H9 (cell line): ENCODE measurements at regions not wholly inside any gene's neighbourhood (a gene's known extent, or its start where the extent isn't known, plus 50 kb on each side); places are given as distances from the start of the nearest gene placed in this dataset.

Experiments
- DNase-seq: peaks from one replicate; pipeline ENCODE4 v3.0.0-alpha.2; 2017
- H2AFZ ChIP-seq: one replicate; pipeline ENCODE4 v1.6.1; 2013; ENCODE audit warnings: mild to moderate bottlenecking, low read length, control low read depth, moderate library complexity
- H2AK5ac ChIP-seq: 2 replicates; pipeline ENCODE4 v1.6.1; 2013; ENCODE audit warnings: low read length, control low read depth, mixed read lengths; ENCODE audit not compliant: insufficient read length
- H2BK120ac ChIP-seq: one replicate; pipeline ENCODE4 v1.6.1; 2013; ENCODE audit warnings: low read depth, mild to moderate bottlenecking, low read length, control low read depth, inconsistent platforms; ENCODE audit not compliant: poor library complexity, severe bottlenecking
- H2BK12ac ChIP-seq: 2 replicates; pipeline ENCODE4 v1.6.1; 2013; ENCODE audit warnings: low read length, control low read depth, mixed read lengths, low read depth; ENCODE audit not compliant: insufficient read length
- H2BK15ac ChIP-seq: 2 replicates; pipeline ENCODE4 v1.6.1; 2013; ENCODE audit warnings: low read depth, low read length, control low read depth
- H2BK20ac ChIP-seq: one replicate; pipeline ENCODE4 v1.6.1; 2013; ENCODE audit warnings: low read depth, mild to moderate bottlenecking, low read length, control low read depth, inconsistent platforms; ENCODE audit not compliant: poor library complexity, severe bottlenecking
- H2BK5ac ChIP-seq: 2 replicates; pipeline ENCODE4 v1.6.1; 2013; ENCODE audit warnings: low read length, control low read depth, mixed read lengths; ENCODE audit not compliant: insufficient read length
- H3K14ac ChIP-seq: 2 replicates; pipeline ENCODE4 v1.6.1; 2013; ENCODE audit warnings: low read length, control low read depth; ENCODE audit not compliant: insufficient read depth
- H3K18ac ChIP-seq: 2 replicates; pipeline ENCODE4 v1.6.1; 2013; ENCODE audit warnings: low read depth, mild to moderate bottlenecking, mixed read lengths, low read length, control low read depth; ENCODE audit not compliant: insufficient read length
- H3K23ac ChIP-seq: 2 replicates; pipeline ENCODE4 v1.6.1; 2013; ENCODE audit warnings: low read length, control low read depth, mixed read lengths, low read depth; ENCODE audit not compliant: insufficient read length
- H3K23me2 ChIP-seq: 2 replicates; pipeline ENCODE4 v1.6.1; 2013; ENCODE audit warnings: low read depth, mild to moderate bottlenecking, mixed read lengths, low read length, control low read depth; ENCODE audit not compliant: insufficient read length, poor library complexity, severe bottlenecking
- H3K27ac ChIP-seq: 2 replicates; pipeline ENCODE4 v1.5.1; 2013; ENCODE audit warnings: low read length, control low read depth, mixed read lengths, low read depth; ENCODE audit not compliant: insufficient read length
- H3K27me3 ChIP-seq: 2 replicates; pipeline ENCODE4 v1.6.1; 2013; ENCODE audit warnings: low read length, control low read depth, inconsistent platforms; ENCODE audit not compliant: insufficient read depth
- H3K4ac ChIP-seq: 2 replicates; pipeline ENCODE4 v1.6.1; 2013; ENCODE audit warnings: low read depth, mild to moderate bottlenecking, control low read depth, inconsistent platforms, low read length, moderate library complexity
- H3K4me1 ChIP-seq: 2 replicates; pipeline ENCODE4 v1.6.1; 2013; ENCODE audit warnings: low read length, control low read depth, inconsistent platforms; ENCODE audit not compliant: insufficient read depth
- H3K4me2 ChIP-seq: 2 replicates; pipeline ENCODE4 v1.6.1; 2013; ENCODE audit warnings: low read length, control low read depth, mixed read lengths; ENCODE audit not compliant: insufficient read length, insufficient read depth
- H3K56ac ChIP-seq: 2 replicates; pipeline ENCODE4 v1.6.1; 2013; ENCODE audit warnings: low read depth, mild to moderate bottlenecking, mixed read lengths, low read length, control low read depth; ENCODE audit not compliant: insufficient read length
- H3K79me1 ChIP-seq: 2 replicates; pipeline ENCODE4 v1.6.1; 2013; ENCODE audit warnings: low read depth, mild to moderate bottlenecking, moderate library complexity, low read length, control low read depth, inconsistent platforms; ENCODE audit not compliant: insufficient read depth, poor library complexity, severe bottlenecking
- H3K79me2 ChIP-seq: 2 replicates; pipeline ENCODE4 v1.6.1; 2013; ENCODE audit warnings: low read length, control low read depth, inconsistent platforms; ENCODE audit not compliant: insufficient read depth
- H3K9ac ChIP-seq: 2 replicates; pipeline ENCODE4 v1.6.1; 2013; ENCODE audit warnings: low read length, control low read depth, mixed read lengths; ENCODE audit not compliant: insufficient read length; ENCODE audit errors: extremely low read depth
- H3K9me3 ChIP-seq: one replicate; pipeline ENCODE4 v1.6.1; 2013; ENCODE audit warnings: low read depth, low read length, inconsistent platforms; ENCODE audit not compliant: control insufficient read depth
- H3T11ph ChIP-seq: one replicate; pipeline ENCODE4 v1.6.1; 2013; ENCODE audit warnings: mild to moderate bottlenecking, low read length, control low read depth, inconsistent platforms
- H4K20me1 ChIP-seq: one replicate; pipeline ENCODE4 v1.6.1; 2013; ENCODE audit not compliant: control insufficient read depth, insufficient read length, insufficient read depth
- H4K5ac ChIP-seq: 2 replicates; pipeline ENCODE4 v1.6.1; 2013; ENCODE audit warnings: low read depth, mild to moderate bottlenecking, mixed read lengths, low read length, control low read depth; ENCODE audit not compliant: insufficient read length
- H4K8ac ChIP-seq: replicated peaks from 2 replicates; pipeline ENCODE4 v1.6.1; 2013; ENCODE audit warnings: low read length, control low read depth, mixed read lengths, low read depth; ENCODE audit not compliant: insufficient read length
- H4K91ac ChIP-seq: 2 replicates; pipeline ENCODE4 v1.6.1; 2013; ENCODE audit warnings: low read depth, mild to moderate bottlenecking, moderate library complexity, mixed read lengths, low read length, control low read depth; ENCODE audit not compliant: insufficient read length
- H3K27ac Mint-ChIP-seq, 3 experiments: 2 replicates in 2 of 3; 3 replicates in 1 of 3; pipeline ENCODE4 v1.8.0; 2020 to 2021; ENCODE audit warnings: mixed read lengths in 3 of 3, mild to moderate bottlenecking in 1 of 3, moderate library complexity in 1 of 3
- H3K27me3 Mint-ChIP-seq: 2 replicates; pipeline ENCODE4 v1.8.0; 2021; ENCODE audit warnings: low read depth, mild to moderate bottlenecking, moderate library complexity, mixed read lengths
- H3K36me3 Mint-ChIP-seq, 3 experiments: 2 replicates in 2 of 3; 3 replicates in 1 of 3; pipeline ENCODE4 v1.8.0; 2020 to 2021; ENCODE audit warnings: low read depth in 3 of 3, mixed read lengths in 3 of 3; ENCODE audit not compliant: insufficient read depth in 1 of 3
- H3K4me1 Mint-ChIP-seq, 2 experiments: 2 replicates each; pipeline ENCODE4 v1.8.0; 2020; ENCODE audit warnings: mixed read lengths in 2 of 2
- H3K4me3 Mint-ChIP-seq, 2 experiments: 2 replicates in 1 of 2; 3 replicates in 1 of 2; pipeline ENCODE4 v1.8.0; 2020 to 2021; ENCODE audit warnings: mild to moderate bottlenecking in 2 of 2, mixed read lengths in 2 of 2, moderate library complexity in 1 of 2
- H3K9me3 Mint-ChIP-seq, 2 experiments: 2 replicates in 1 of 2; 3 replicates in 1 of 2; pipeline ENCODE4 v1.8.0; 2020; ENCODE audit warnings: mild to moderate bottlenecking in 2 of 2, mixed read lengths in 2 of 2, moderate library complexity in 1 of 2
- WGBS: extraction: QIAGEN DNeasy Blood & Tissue Kit; methylation state at CpG from one replicate; pipeline ENCODE4 v1.1.7; 2013; ENCODE audit warnings: missing lambda C conversion rate, low lambda C conversion rate, mixed read lengths; ENCODE audit not compliant: insufficient read length; ENCODE audit errors: extremely low coverage; 5-methylcytosine and 5-hydroxymethylcytosine counted together
- TF ChIP-seq, protein P1 (sequence below): fragments of 200-600 bp; sonication (generic); conservative IDR thresholded peaks from 3 replicates; pipeline ENCODE4 v1.8.0; 2021; ENCODE audit warnings: antibody characterized with exemption, mild to moderate bottlenecking

DNA sequence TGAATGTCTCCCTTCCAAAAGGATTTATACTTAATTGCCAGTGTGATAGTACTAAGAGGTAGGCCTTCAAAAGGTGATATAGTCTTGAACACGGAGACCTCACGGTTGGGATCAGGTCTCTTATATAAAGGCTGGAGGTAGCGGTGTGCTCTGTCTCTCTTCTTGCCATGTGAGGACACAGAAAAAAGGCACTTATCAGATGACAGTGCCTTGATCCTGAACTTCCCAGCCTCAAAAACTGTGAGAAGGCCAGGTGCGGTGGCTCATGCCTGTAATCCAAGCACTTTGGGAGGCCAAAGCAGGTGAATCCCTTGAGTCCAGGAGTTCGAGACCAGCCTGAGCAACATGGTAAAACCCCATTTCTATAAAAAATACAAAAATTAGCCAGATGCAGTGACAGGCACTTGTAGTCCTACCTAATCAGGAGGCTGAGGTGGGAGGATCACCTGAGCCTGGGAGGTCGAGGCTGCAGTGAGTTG, 108.9 kb upstream of the TOP3B start:
- Histone ChIP-seq H3K9me3 (no peaks in the 10 kb centered on the region), H2BK12ac (no peak overlapping the region), H3K23me2 (no peaks in the 10 kb centered on the region), H2BK20ac (no peak overlapping the region), H3K56ac (no peak overlapping the region), H3K27me3 (peaks cover 81% of the 10 kb centered on the region), H3K4me1 (no peaks in the 10 kb centered on the region), H2AFZ (no peak overlapping the region), H3K4ac (no peak overlapping the region), H4K5ac (no peak overlapping the region), H3K18ac (no peak overlapping the region), H4K8ac (no peak overlapping the region), H2AK5ac (no peak overlapping the region), H2BK120ac (no peak overlapping the region), H3K27ac (no peak overlapping the region), H3K79me1 (no peaks in the 10 kb centered on the region), H2BK5ac (no peak overlapping the region), H3T11ph (no peak overlapping the region), H4K91ac (no peak overlapping the region), H3K4me2 (no peak overlapping the region), H2BK15ac (no peak overlapping the region), H3K14ac (no peak overlapping the region), H3K23ac (no peak overlapping the region), H4K20me1 (no peaks in the 10 kb centered on the region), H3K9ac (no peak overlapping the region), H3K79me2 (no peaks in the 10 kb centered on the region)
- no peak for DNase-seq
- no peak overlapping the region for H3K27ac Mint-ChIP-seq
- no peaks in the 10 kb centered on the region for H3K4me1 Mint-ChIP-seq
- no peaks in the 10 kb centered on the region for H3K9me3 Mint-ChIP-seq
- TF ChIP-seq, protein P1, sequence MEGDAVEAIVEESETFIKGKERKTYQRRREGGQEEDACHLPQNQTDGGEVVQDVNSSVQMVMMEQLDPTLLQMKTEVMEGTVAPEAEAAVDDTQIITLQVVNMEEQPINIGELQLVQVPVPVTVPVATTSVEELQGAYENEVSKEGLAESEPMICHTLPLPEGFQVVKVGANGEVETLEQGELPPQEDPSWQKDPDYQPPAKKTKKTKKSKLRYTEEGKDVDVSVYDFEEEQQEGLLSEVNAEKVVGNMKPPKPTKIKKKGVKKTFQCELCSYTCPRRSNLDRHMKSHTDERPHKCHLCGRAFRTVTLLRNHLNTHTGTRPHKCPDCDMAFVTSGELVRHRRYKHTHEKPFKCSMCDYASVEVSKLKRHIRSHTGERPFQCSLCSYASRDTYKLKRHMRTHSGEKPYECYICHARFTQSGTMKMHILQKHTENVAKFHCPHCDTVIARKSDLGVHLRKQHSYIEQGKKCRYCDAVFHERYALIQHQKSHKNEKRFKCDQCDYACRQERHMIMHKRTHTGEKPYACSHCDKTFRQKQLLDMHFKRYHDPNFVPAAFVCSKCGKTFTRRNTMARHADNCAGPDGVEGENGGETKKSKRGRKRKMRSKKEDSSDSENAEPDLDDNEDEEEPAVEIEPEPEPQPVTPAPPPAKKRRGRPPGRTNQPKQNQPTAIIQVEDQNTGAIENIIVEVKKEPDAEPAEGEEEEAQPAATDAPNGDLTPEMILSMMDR, result no peak
- no peaks in the 10 kb centered on the region for H3K36me3 Mint-ChIP-seq
- WGBS, result no CpG with 5 or more reads among the region's 6 CpGs
- H3K27me3 Mint-ChIP-seq, result peaks cover 100% of the 10 kb centered on the region
- no peak overlapping the region for H3K4me3 Mint-ChIP-seq
